Sigmoid colon (tissue), 3 donors: ENCODE measurements at regions not wholly inside any gene's neighbourhood (a gene's known extent, or its start where the extent isn't known, plus 50 kb on each side); places are given as distances from the start of the nearest gene placed in this dataset.

Source experiments
- CTCF ChIP-seq, 4 experiments: fragments of 450-650 bp in 3 of 4; fragments of 200-600 bp in 1 of 4; IDR thresholded peaks; one replicate each; pipeline ENCODE4 v1.5.1; 2016 to 2019; ENCODE audit warnings: antibody characterized with exemption in 4 of 4, mild to moderate bottlenecking in 3 of 4, moderate library complexity in 2 of 4
- POLR2A ChIP-seq, 2 donors: fragments of 450-650 bp; IDR thresholded peaks; one replicate each; pipeline ENCODE4 v1.6.1; 2016; ENCODE audit warnings: antibody characterized with exemption in 2 of 2, mild to moderate bottlenecking in 2 of 2, moderate library complexity in 2 of 2

GRCh38 chr20:50330504-50331313 lies 140.1 kb downstream of the CEBPB start:
- TF ChIP-seq POLR2A (IDR thresholded peaks at IDR 0.05) (no peak), CTCF (IDR thresholded peaks at IDR 0.05) (no peak)
